ENCODE measurements at regions not wholly inside any gene's neighbourhood (a gene's known extent, or its start where the extent isn't known, plus 50 kb on each side); places are given as distances from the start of the nearest gene placed in this dataset.

DNA sequence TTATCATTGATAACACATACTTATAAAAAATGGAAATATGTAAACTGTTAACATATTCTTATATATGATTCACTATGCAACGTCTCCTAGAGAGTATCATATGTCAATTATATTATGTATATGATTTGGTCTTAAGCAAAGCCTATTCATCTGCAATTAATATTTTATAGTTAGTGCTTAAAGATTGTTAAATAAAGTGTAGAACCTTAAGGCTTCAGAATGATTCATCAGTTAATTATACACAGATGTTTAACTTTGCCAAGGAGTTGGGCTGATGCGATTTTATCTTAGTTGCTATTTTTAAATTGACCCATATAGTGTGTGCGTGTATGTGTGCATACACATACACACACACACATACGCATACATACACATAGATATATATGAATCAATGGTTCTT, 323.1 kb downstream of the RBM43 start:
- no peaks in the 10 kb centered on the region for H3K4me1 ChIP-seq
- no peak overlapping the region for H3K27ac ChIP-seq (replicated peaks in 1 of 4)
- intact Hi-C loops (cut with DNase I): no loop called here
- H3K27me3 ChIP-seq: no peaks in the 10 kb centered on the region
- H3K4me3 ChIP-seq: no peak overlapping the region
- TF ChIP-seq POLR2AphosphoS5 (IDR thresholded peaks at IDR 0.05) (no peak), EP300 (IDR thresholded peaks at IDR 0.05) (no peak), POLR2A (IDR thresholded peaks at IDR 0.05; ENCODE audit: low read depth) (no peak)
- TF ChIP-seq, protein P1, sequence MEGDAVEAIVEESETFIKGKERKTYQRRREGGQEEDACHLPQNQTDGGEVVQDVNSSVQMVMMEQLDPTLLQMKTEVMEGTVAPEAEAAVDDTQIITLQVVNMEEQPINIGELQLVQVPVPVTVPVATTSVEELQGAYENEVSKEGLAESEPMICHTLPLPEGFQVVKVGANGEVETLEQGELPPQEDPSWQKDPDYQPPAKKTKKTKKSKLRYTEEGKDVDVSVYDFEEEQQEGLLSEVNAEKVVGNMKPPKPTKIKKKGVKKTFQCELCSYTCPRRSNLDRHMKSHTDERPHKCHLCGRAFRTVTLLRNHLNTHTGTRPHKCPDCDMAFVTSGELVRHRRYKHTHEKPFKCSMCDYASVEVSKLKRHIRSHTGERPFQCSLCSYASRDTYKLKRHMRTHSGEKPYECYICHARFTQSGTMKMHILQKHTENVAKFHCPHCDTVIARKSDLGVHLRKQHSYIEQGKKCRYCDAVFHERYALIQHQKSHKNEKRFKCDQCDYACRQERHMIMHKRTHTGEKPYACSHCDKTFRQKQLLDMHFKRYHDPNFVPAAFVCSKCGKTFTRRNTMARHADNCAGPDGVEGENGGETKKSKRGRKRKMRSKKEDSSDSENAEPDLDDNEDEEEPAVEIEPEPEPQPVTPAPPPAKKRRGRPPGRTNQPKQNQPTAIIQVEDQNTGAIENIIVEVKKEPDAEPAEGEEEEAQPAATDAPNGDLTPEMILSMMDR (IDR thresholded peaks at IDR 0.05): no peak
- WGBS: 61% methylated on average over 4 of the region's 4 CpGs
- no peaks in the 10 kb centered on the region for H3K9me3 ChIP-seq
- no peak for DNase-seq (ENCODE audit: extremely low spot score)
- H3K36me3 ChIP-seq: no peaks in the 10 kb centered on the region

DNA sequence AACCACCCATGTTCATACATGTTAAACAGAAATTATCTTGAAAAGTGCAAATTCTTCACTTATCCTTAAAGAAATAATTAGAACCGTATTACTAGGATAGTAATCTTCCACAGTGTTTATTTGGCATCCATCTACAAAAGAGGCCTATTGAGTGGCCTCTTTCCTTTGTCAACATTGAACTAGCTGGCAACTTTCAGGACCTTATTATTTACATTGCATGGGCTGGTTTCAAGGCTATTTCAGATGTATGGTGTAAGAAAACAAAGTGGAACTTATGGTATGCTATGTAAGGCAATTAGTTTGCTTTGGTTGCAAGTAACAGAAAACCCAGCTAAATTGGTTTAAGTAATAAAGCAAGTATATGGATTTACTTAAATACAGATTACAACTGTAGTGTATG, 324.6 kb downstream of the RBM43 start:
- no peak for DNase-seq (ENCODE audit: extremely low spot score)
- no peaks in the 10 kb centered on the region for H3K9me3 ChIP-seq
- no peak overlapping the region for H3K4me3 ChIP-seq
- intact Hi-C loops (cut with DNase I): no loop called here
- H3K36me3 ChIP-seq: no peaks in the 10 kb centered on the region
- TF ChIP-seq, protein P1 (IDR thresholded peaks at IDR 0.05): no peak
- TF ChIP-seq POLR2A (IDR thresholded peaks at IDR 0.05; ENCODE audit: low read depth) (no peak), EP300 (IDR thresholded peaks at IDR 0.05) (no peak)
- H3K27ac ChIP-seq (replicated peaks in 1 of 4): no peak overlapping the region
- 86% methylated on average over 1 of the region's 1 CpG for WGBS
- H3K27me3 ChIP-seq: no peaks in the 10 kb centered on the region
- H3K4me1 ChIP-seq: no peaks in the 10 kb centered on the region

GRCh38 chr2:150931451-150931850, 330.2 kb downstream of the RBM43 start:
- Histone ChIP-seq H3K9me3 (no peaks in the 10 kb centered on the region), H3K36me3 (no peaks in the 10 kb centered on the region), H3K27ac (replicated peaks in 1 of 4) (no peak overlapping the region), H3K27me3 (no peaks in the 10 kb centered on the region), H3K4me1 (no peaks in the 10 kb centered on the region), H3K4me3 (no peak overlapping the region)
- intact Hi-C loops (cut with DNase I): no loop called here
- TF ChIP-seq EP300 (IDR thresholded peaks at IDR 0.05): no peak
- TF ChIP-seq POLR2AphosphoS5 (IDR thresholded peaks at IDR 0.05): no peak
- TF ChIP-seq, protein P1 (IDR thresholded peaks at IDR 0.05): no peak
- no peak for TF ChIP-seq POLR2A (IDR thresholded peaks at IDR 0.05; ENCODE audit: low read depth)
- no peak for DNase-seq (ENCODE audit: extremely low spot score)
- 92% methylated on average over 3 of the region's 3 CpGs for WGBS

DNA sequence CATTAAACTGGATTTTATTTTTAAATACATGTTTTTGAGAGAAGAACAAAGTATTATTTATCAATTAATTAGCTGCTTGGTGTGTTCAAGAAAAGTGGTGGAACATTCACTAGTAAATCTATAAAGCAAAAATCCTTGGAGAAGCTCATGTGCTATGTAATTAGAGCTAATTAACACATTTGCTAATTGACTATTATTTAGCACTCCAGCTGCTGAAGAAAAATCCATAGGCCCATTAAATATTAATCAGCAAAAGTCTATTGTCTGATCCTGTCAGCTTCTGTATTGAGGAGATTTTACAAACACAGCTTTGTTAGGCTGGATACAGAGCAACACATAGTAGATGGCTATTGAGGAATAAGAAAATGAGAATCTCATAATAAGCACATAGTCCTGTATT, 336.1 kb downstream of the RBM43 start:
- intact Hi-C loops (cut with DNase I): no loop called here

DNA sequence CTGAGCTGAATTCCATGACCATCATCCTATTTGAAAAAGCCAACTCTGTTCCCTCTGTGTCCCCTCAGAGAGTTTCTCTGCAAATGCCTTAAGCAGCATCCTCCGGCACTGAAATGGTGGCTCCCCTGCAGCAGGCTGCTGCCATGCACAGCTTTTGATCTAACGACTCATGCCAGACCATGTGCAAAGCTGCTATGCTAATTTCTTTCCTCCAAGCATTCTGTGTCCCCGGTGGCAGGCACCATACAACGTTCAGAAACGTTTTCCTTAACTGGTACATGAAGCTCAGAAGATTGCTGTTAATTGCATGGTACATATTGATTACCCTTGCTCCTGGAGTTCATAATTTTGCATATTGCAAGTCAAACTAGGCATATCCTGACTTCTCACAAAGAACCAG, 336.8 kb downstream of the RBM43 start:
- H3K4me3 ChIP-seq: no peak overlapping the region
- H3K9me3 ChIP-seq: no peaks in the 10 kb centered on the region
- intact Hi-C loops (cut with DNase I): no loop called here
- TF ChIP-seq POLR2AphosphoS5 (IDR thresholded peaks at IDR 0.05) (no peak), POLR2A (IDR thresholded peaks at IDR 0.05; ENCODE audit: low read depth) (no peak), EP300 (IDR thresholded peaks at IDR 0.05) (no peak)
- TF ChIP-seq, protein P1 (IDR thresholded peaks at IDR 0.05): no peak
- no peak for DNase-seq (ENCODE audit: extremely low spot score)
- no peaks in the 10 kb centered on the region for H3K36me3 ChIP-seq
- no peak overlapping the region for H3K27ac ChIP-seq (replicated peaks in 1 of 4)
- WGBS: 76% methylated on average over 4 of the region's 5 CpGs
- H3K4me1 ChIP-seq: no peaks in the 10 kb centered on the region
- no peaks in the 10 kb centered on the region for H3K27me3 ChIP-seq

More for the DNA sequence above, 336.1 kb downstream of the RBM43 start:
- Histone ChIP-seq H3K27me3 (no peaks in the 10 kb centered on the region), H3K27ac (replicated peaks in 1 of 4) (no peak overlapping the region), H3K36me3 (no peaks in the 10 kb centered on the region), H3K4me1 (no peaks in the 10 kb centered on the region), H3K4me3 (no peak overlapping the region), H3K9me3 (no peaks in the 10 kb centered on the region)
- TF ChIP-seq, protein P1 (IDR thresholded peaks at IDR 0.05): no peak
- TF ChIP-seq POLR2AphosphoS5 (IDR thresholded peaks at IDR 0.05): no peak
- no peak for TF ChIP-seq EP300 (IDR thresholded peaks at IDR 0.05)
- TF ChIP-seq POLR2A (IDR thresholded peaks at IDR 0.05; ENCODE audit: low read depth): no peak
- no peak for DNase-seq (ENCODE audit: extremely low spot score)

Data from esophagus muscularis mucosa (tissue), 4 donors.